Stomach (tissue), 8 donors: ENCODE measurements at regions not wholly inside any gene's neighbourhood (a gene's known extent, or its start where the extent isn't known, plus 50 kb on each side); places are given as distances from the start of the nearest gene placed in this dataset.

Experiments
- DNase-seq, 2 donors: peaks; one replicate each; pipeline versions ENCODE4 v3.0.0 to v3.0.0-alpha.2; 2013 to 2019
- H3K27ac ChIP-seq, 5 donors: fragments of 200-600 bp in 4 of 5; sonication (generic) in 4 of 5; one replicate each; pipeline ENCODE4 v1.5.1; 2013 to 2019; ENCODE audit warnings: mild to moderate bottlenecking in 1 of 5, moderate library complexity in 1 of 5
- H3K27me3 ChIP-seq, 3 donors: fragments of 200-600 bp; sonication (generic); one replicate each; pipeline ENCODE4 v1.5.1; 2017 to 2019; ENCODE audit warnings: mixed run types in 1 of 3
- H3K36me3 ChIP-seq, 4 donors: fragments of 200-600 bp; sonication (generic); 1 replicate in 3 of 4; 2 replicates in 1 of 4; pipeline ENCODE4 v1.5.1; 2016 to 2019
- H3K4me1 ChIP-seq, 4 donors: fragments of 200-600 bp; sonication (generic); one replicate each; pipeline ENCODE4 v1.5.1; 2016 to 2019
- H3K4me3 ChIP-seq, 4 donors: fragments of 200-600 bp; sonication (generic) in 3 of 4; one replicate each; pipeline ENCODE4 v1.5.1; 2016 to 2019; ENCODE audit warnings: mild to moderate bottlenecking in 1 of 4
- H3K9me3 ChIP-seq, 4 donors: fragments of 200-600 bp; sonication (generic); one replicate each; pipeline ENCODE4 v1.5.1; 2016 to 2019
- CTCF ChIP-seq, 7 experiments: fragments of 450-650 bp in 4 of 7; fragments of 200-600 bp in 3 of 7; sonication (generic) in 3 of 7; IDR thresholded peaks; one replicate each; pipeline ENCODE4 v1.5.1; 2016 to 2019; ENCODE audit warnings: antibody characterized with exemption in 7 of 7, control low read depth in 2 of 7, mild to moderate bottlenecking in 1 of 7
- EP300 ChIP-seq: sonication (generic); formaldehyde crosslinking; IDR thresholded peaks from one replicate; pipeline ENCODE4 v1.6.1; 2017; ENCODE audit warnings: antibody characterized with exemption
- POLR2A ChIP-seq, 4 donors: fragments of 450-650 bp; IDR thresholded peaks; one replicate each; pipeline ENCODE4 v1.6.1; 2016; ENCODE audit warnings: antibody characterized with exemption in 4 of 4, control low read depth in 2 of 4, mild to moderate bottlenecking in 1 of 4, moderate library complexity in 1 of 4
- POLR2AphosphoS5 ChIP-seq, 3 donors: sonication (generic); formaldehyde crosslinking; IDR thresholded peaks; one replicate each; pipeline ENCODE4 v1.6.1; 2016; ENCODE audit warnings: antibody characterized with exemption in 3 of 3
- WGBS, 5 donors: extraction: QIAGEN DNeasy Blood & Tissue Kit in 3 of 5; methylation state at CpG; one replicate each; pipeline versions ENCODE4 v1.1.5 to v1.1.7; 2013 to 2018; 5-methylcytosine and 5-hydroxymethylcytosine counted together
- intact Hi-C: fragments of 100-400 bp; cut with DNase I; formaldehyde crosslinking; loops from one replicate; pipeline ENCODE4 v1.15.1; 2023; ENCODE audit warnings: low total_unique reads
- donor health status: healthy with polysubstance abuse.
- donor health status: Bipolar disorder and iron deficiency.
- donor health status: healthy.

- Histone ChIP-seq H3K4me1 (no peaks in the 10 kb centered on the region), H3K36me3 (no peaks in the 10 kb centered on the region), H3K27ac (no peak overlapping the region), H3K4me3 (no peak overlapping the region), H3K27me3 (no peaks in the 10 kb centered on the region), H3K9me3 (no peaks in the 10 kb centered on the region)
- TF ChIP-seq POLR2AphosphoS5 (IDR thresholded peaks at IDR 0.05) (no peak), CTCF (IDR thresholded peaks at IDR 0.05) (no peak), EP300 (no peak), POLR2A (IDR thresholded peaks at IDR 0.05) (no peak)
- intact Hi-C loops: no loop called here
- DNase-seq: no peak
- 71 to 84% (median 82%) methylated on average over 3 of the region's 3 CpGs for WGBS, 5 donors
Observed at GRCh38 chr13:102517959-102518358, 78.8 kb upstream of the TPP2 start.

DNA sequence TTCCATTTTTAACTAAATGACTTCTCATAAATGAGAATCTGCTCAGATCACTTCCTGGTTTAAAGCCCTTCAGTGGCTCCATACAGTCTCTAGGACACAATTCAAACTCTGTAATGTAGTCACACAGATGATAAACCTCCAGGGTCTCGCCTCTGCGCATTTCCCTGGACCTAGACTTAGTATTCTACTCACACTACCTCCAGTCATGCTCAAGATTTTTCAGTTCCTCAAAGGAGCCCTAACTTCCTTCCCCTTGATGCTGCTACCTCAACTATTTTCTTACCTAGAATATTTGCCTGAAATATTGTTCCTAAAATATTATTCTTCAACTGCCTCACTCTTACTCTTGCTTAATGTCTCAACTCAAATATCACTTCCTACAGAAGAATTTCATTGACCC, 86.7 kb upstream of the TPP2 start:
- TF ChIP-seq POLR2AphosphoS5 (IDR thresholded peaks at IDR 0.05): no peak
- no peak for TF ChIP-seq EP300
- no peak for TF ChIP-seq POLR2A (IDR thresholded peaks at IDR 0.05)
- TF ChIP-seq CTCF (IDR thresholded peaks at IDR 0.05): no peak
- no peak overlapping the region for H3K27ac ChIP-seq
- no peak for DNase-seq
- H3K9me3 ChIP-seq: peaks cover 0 to 7% (median 5%) of the 10 kb centered on the region in 4 donors
- H3K36me3 ChIP-seq: no peaks in the 10 kb centered on the region
- intact Hi-C loops: no loop called here
- H3K4me3 ChIP-seq: no peak overlapping the region
- no peaks in the 10 kb centered on the region for H3K4me1 ChIP-seq
- H3K27me3 ChIP-seq: peaks cover 0 to 3% (median 0%) of the 10 kb centered on the region in 3 donors
- WGBS, 5 donors: 78 to 87% (median 86%) methylated on average over 2 of the region's 2 CpGs

DNA sequence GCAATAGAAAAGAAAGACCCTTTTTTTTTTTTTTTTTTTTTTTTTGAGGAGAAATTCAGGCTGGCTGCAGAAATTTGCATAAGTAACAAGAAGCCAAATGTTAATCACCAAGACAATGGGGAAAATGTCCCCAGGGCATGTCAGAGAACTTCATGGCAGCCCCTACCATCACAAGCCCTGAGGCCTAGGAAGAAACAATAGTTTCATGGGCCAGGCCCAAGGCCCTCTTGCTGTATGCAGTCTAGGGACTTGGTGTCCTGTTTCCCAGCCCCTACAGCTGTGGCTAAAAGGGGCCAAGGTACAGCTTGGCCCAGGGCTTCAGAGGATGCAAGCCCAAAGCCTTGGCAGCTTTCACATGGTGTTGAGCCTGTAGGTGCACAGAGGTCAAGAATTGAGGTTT, 88.4 kb upstream of the TPP2 start:
- intact Hi-C loops: no loop called here
- peaks cover 0 to 7% (median 5%) of the 10 kb centered on the region in 4 donors for H3K9me3 ChIP-seq
- no peak for TF ChIP-seq EP300
- TF ChIP-seq CTCF (IDR thresholded peaks at IDR 0.05): no peak
- TF ChIP-seq POLR2A (IDR thresholded peaks at IDR 0.05): no peak
- TF ChIP-seq POLR2AphosphoS5 (IDR thresholded peaks at IDR 0.05): no peak
- H3K4me1 ChIP-seq: no peaks in the 10 kb centered on the region
- no peak overlapping the region for H3K4me3 ChIP-seq
- H3K36me3 ChIP-seq: no peaks in the 10 kb centered on the region
- H3K27me3 ChIP-seq: peaks cover 0 to 3% (median 0%) of the 10 kb centered on the region in 3 donors
- H3K27ac ChIP-seq: no peak overlapping the region
- DNase-seq: no peak

DNA sequence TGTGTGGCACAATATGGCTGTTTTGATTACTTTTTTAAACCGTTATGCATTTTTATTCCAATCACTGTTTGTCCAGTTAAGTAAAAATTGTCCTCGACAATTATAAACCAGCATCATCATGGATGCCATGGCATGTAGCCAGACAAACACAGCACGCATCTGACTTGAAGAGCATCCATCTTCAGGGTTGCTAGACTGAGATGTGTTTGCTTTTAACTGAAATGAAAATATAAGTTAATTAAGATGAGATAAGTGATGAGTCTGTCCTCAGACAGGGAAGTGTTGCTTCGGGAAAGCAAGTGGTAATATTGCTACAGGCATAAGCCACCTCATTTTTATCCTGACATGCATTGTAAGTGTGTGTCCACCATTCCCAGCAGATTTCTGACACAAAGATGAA, 92.8 kb upstream of the TPP2 start:
- intact Hi-C loops: no loop called here
- Histone ChIP-seq H3K27me3 (peaks cover 0 to 3% (median 0%) of the 10 kb centered on the region in 3 donors), H3K36me3 (no peaks in the 10 kb centered on the region), H3K9me3 (peaks cover 0 to 6% (median 5%) of the 10 kb centered on the region in 4 donors), H3K4me1 (no peaks in the 10 kb centered on the region), H3K27ac (no peak overlapping the region), H3K4me3 (no peak overlapping the region)
- TF ChIP-seq POLR2AphosphoS5 (IDR thresholded peaks at IDR 0.05): no peak
- no peak for TF ChIP-seq EP300
- TF ChIP-seq POLR2A (IDR thresholded peaks at IDR 0.05): no peak
- no peak for TF ChIP-seq CTCF (IDR thresholded peaks at IDR 0.05)
- DNase-seq: no peak
- WGBS, 5 donors: 71 to 84% (median 80%) methylated on average over 4 of the region's 4 CpGs
